ENCODE measurements at regions not wholly inside any gene's neighbourhood (a gene's known extent, or its start where the extent isn't known, plus 50 kb on each side); places are given as distances from the start of the nearest gene placed in this dataset.

DNA sequence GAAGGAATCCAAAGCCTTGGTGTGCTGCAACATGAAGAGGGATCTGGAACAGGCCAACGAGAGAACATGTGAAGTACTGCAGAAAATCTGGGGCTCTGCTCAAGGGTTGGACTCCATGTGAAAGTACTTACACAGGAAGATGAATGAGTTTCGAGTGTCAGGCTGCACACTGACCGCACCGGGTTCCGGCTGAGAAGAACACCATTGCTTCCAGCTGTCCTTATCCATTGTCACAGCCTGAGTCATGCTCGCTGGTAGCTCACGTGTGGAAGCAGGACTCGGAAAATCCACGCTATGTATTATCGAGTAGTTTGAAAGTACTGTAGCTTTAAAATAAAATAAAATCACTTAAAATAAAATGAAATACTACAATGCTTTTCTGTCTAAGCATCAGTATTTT lies 50.4 kb upstream of the TBL1X start:
- DNase-seq (ENCODE audit: low spot score) (no peak), ATAC-seq (no peak)
- Histone ChIP-seq H3K4me1 (ENCODE audit: insufficient read depth) (no peaks in the 10 kb centered on the region), H3K36me3 (ENCODE audit: insufficient read depth) (no peaks in the 10 kb centered on the region), H4K20me1 (replicated peaks; ENCODE audit: insufficient read depth) (no peaks in the 10 kb centered on the region), H3K27me3 (ENCODE audit: insufficient read depth) (no peaks in the 10 kb centered on the region), H3K9me2 (ENCODE audit: insufficient read depth) (no peaks in the 10 kb centered on the region), H3K4me2 (no peak overlapping the region), H3F3A (replicated peaks; ENCODE audit: low read depth) (no peaks in the 10 kb centered on the region), H3K27ac (ENCODE audit: low read depth) (no peak overlapping the region), H3K79me2 (replicated peaks; ENCODE audit: insufficient read depth) (no peaks in the 10 kb centered on the region), H3K4me3 (no peak overlapping the region), H2AFZ (no peak overlapping the region)
- H3K27ac Mint-ChIP-seq, result no peak overlapping the region
- no peak overlapping the region for H3K4me3 Mint-ChIP-seq
- H3K9me3 Mint-ChIP-seq, result 0 out of 3 replicates have a peak, but pooled peaks cover 4% of the 10 kb centered on the region
- H3K4me1 Mint-ChIP-seq, result no peaks in the 10 kb centered on the region
- H3K36me3 Mint-ChIP-seq (ENCODE audit: low read depth), result no peaks in the 10 kb centered on the region
- no peak for TF ChIP-seq CTCF (conservative IDR thresholded peaks at IDR 0.05; ENCODE audit: low read depth in 2 of 2)
- no peak for TF ChIP-seq JUNB (IDR thresholded peaks at IDR 0.05; ENCODE audit: unreplicated experiment)
- TF ChIP-seq EZH2phosphoT487 (IDR thresholded peaks at IDR 0.05; ENCODE audit: unreplicated experiment), result no peak
- no peak for TF ChIP-seq ZNF462 (CRISPR knock-in tag; IDR thresholded peaks at IDR 0.05)
- no peak for TF ChIP-seq STAT1 (IDR thresholded peaks at IDR 0.05; ENCODE audit: unreplicated experiment)
- TF ChIP-seq POLR2AphosphoS5 (IDR thresholded peaks at IDR 0.05; ENCODE audit: low read depth), result no peak
- TF ChIP-seq ZNF114 (CRISPR knock-in tag; IDR thresholded peaks at IDR 0.05), result no peak
- TF ChIP-seq ETS1 (IDR thresholded peaks at IDR 0.05), result no peak
- no peak for TF ChIP-seq CREB1 (CRISPR knock-in tag; IDR thresholded peaks at IDR 0.05; ENCODE audit: low read depth)
- TF ChIP-seq EZH2 (IDR thresholded peaks at IDR 0.05; ENCODE audit: low read depth, unreplicated experiment), result no peak
- TF ChIP-seq, protein P1, sequence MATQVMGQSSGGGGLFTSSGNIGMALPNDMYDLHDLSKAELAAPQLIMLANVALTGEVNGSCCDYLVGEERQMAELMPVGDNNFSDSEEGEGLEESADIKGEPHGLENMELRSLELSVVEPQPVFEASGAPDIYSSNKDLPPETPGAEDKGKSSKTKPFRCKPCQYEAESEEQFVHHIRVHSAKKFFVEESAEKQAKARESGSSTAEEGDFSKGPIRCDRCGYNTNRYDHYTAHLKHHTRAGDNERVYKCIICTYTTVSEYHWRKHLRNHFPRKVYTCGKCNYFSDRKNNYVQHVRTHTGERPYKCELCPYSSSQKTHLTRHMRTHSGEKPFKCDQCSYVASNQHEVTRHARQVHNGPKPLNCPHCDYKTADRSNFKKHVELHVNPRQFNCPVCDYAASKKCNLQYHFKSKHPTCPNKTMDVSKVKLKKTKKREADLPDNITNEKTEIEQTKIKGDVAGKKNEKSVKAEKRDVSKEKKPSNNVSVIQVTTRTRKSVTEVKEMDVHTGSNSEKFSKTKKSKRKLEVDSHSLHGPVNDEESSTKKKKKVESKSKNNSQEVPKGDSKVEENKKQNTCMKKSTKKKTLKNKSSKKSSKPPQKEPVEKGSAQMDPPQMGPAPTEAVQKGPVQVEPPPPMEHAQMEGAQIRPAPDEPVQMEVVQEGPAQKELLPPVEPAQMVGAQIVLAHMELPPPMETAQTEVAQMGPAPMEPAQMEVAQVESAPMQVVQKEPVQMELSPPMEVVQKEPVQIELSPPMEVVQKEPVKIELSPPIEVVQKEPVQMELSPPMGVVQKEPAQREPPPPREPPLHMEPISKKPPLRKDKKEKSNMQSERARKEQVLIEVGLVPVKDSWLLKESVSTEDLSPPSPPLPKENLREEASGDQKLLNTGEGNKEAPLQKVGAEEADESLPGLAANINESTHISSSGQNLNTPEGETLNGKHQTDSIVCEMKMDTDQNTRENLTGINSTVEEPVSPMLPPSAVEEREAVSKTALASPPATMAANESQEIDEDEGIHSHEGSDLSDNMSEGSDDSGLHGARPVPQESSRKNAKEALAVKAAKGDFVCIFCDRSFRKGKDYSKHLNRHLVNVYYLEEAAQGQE (IDR thresholded peaks at IDR 0.05; ENCODE audit: unreplicated experiment), result no peak
- no peak for TF ChIP-seq ZNF331 (CRISPR knock-in tag; IDR thresholded peaks at IDR 0.05; ENCODE audit: low read depth)
- TF ChIP-seq NANOG (IDR thresholded peaks at IDR 0.05; ENCODE audit: borderline replicate concordance), result no peak
- H3K27me3 Mint-ChIP-seq (ENCODE audit: insufficient read depth, low read depth, poor library complexity), result peaks cover 1% of the 10 kb centered on the region

Data from GM23338 (cell line).